Endothelial cell of umbilical vein (primary cell): ENCODE measurements at regions not wholly inside any gene's neighbourhood (a gene's known extent, or its start where the extent isn't known, plus 50 kb on each side); places are given as distances from the start of the nearest gene placed in this dataset.

Experiments
- BruUV-seq: library from RNA; stranded (reverse); fragments of 400-500 nt; replicated peaks from 2 replicates; lab custom pipeline; 2021; lab: Mats Ljungman, UMichigan
- CTCF ChIA-PET: fragments of 300-600, 350-600 bp; sonication (Branson Sonifier 250); formaldehyde crosslinking; loops from one replicate; lab custom pipeline; 2021; ENCODE audit warnings: antibody characterized with exemption, inconsistent platforms; lab: Charles Lee
- POLR2A ChIA-PET: fragments of 300-600, 350-600 bp; sonication (Branson Sonifier 250); formaldehyde crosslinking; loops from one replicate; lab custom pipeline; 2021; ENCODE audit warnings: antibody characterized with exemption, inconsistent platforms; lab: Charles Lee
- DNase-seq: peaks from one replicate; pipeline ENCODE4 v3.0.0-alpha.2; 2011; ENCODE audit warnings: low read depth, low spot score
- FAIRE-seq: peaks from 2 replicates; lab custom pipeline; 2011; peaks lifted over from hg19 to GRCh38; lab: Jason Lieb, UNC
- H2AFZ ChIP-seq: 2 replicates; pipeline ENCODE4 v1.6.0; 2012; ENCODE audit warnings: low read depth, low read length, control low read depth, inconsistent platforms
- H3K27ac ChIP-seq: 2 replicates; pipeline ENCODE4 v1.5.1; 2011; ENCODE audit warnings: low read depth, mild to moderate bottlenecking, control low read depth, low read length, moderate library complexity; ENCODE audit not compliant: insufficient read depth
- H3K27me3 ChIP-seq, 2 experiments: 2 replicates each; pipeline versions ENCODE4 v1.6.0 to v1.6.1; 2011; ENCODE audit warnings: low read length in 2 of 2, mixed read lengths in 1 of 2; ENCODE audit not compliant: control insufficient read depth in 2 of 2, insufficient read depth in 2 of 2
- H3K36me3 ChIP-seq, 2 experiments: 2 replicates in 1 of 2; 3 replicates in 1 of 2; pipeline ENCODE4 v1.5.1; 2011; ENCODE audit warnings: low read length in 2 of 2, mild to moderate bottlenecking in 1 of 2, moderate library complexity in 1 of 2; ENCODE audit not compliant: control insufficient read depth in 2 of 2, insufficient read depth in 2 of 2; ENCODE audit errors: extremely low read depth in 1 of 2
- H3K4me1 ChIP-seq: 3 replicates; pipeline ENCODE4 v1.5.1; 2011; ENCODE audit warnings: mild to moderate bottlenecking, low read length; ENCODE audit not compliant: control insufficient read depth, insufficient read depth; ENCODE audit errors: extremely low read depth
- H3K4me2 ChIP-seq: 2 replicates; pipeline ENCODE4 v1.6.1; 2011; ENCODE audit warnings: low read length, control low read depth, mixed read lengths; ENCODE audit not compliant: insufficient read depth
- H3K4me3 ChIP-seq, 3 experiments: fragments of 200-600 bp in 1 of 3; sonication (generic), shearing (Covaris generic) in 1 of 3; replicated peaks in 1 of 3; 2 replicates each; pipeline ENCODE4 v1.5.1; 2011 to 2016; ENCODE audit warnings: control low read depth in 3 of 3, low read length in 3 of 3, mild to moderate bottlenecking in 2 of 3, inconsistent platforms in 1 of 3, low read depth in 1 of 3, moderate library complexity in 1 of 3; ENCODE audit not compliant: insufficient read depth in 1 of 3
- H3K79me2 ChIP-seq: 2 replicates; pipeline ENCODE4 v1.6.0; 2012; ENCODE audit warnings: low read length, inconsistent platforms; ENCODE audit not compliant: control insufficient read depth, insufficient read depth
- H3K9ac ChIP-seq: replicated peaks from 2 replicates; pipeline ENCODE3; 2011; ENCODE audit warnings: low read length, control low read depth; ENCODE audit not compliant: insufficient read depth; ENCODE audit errors: extremely low read depth
- H3K9me1 ChIP-seq: replicated peaks from 3 replicates; pipeline ENCODE4 v1.6.0; 2011; ENCODE audit warnings: mild to moderate bottlenecking, low read length; ENCODE audit not compliant: control insufficient read depth, insufficient read depth; ENCODE audit errors: extremely low read depth
- H3K9me3 ChIP-seq: replicated peaks from 2 replicates; pipeline ENCODE4 v1.5.1; 2012; ENCODE audit warnings: low read length, inconsistent platforms; ENCODE audit not compliant: control insufficient read depth, insufficient read depth
- H4K20me1 ChIP-seq: replicated peaks from 2 replicates; pipeline ENCODE3; 2011; ENCODE audit warnings: mild to moderate bottlenecking, low read length; ENCODE audit not compliant: control insufficient read depth, insufficient read depth; ENCODE audit errors: extremely low read depth
- EZH2 ChIP-seq: IDR thresholded peaks from 2 replicates; pipeline ENCODE4 v1.6.1; 2012; ENCODE audit warnings: borderline replicate concordance, low read depth, mild to moderate bottlenecking, moderate library complexity, low read length, inconsistent platforms; ENCODE audit not compliant: severe bottlenecking
- FOS ChIP-seq: IDR thresholded peaks from 2 replicates; pipeline ENCODE4 v1.6.1; 2011; ENCODE audit warnings: mild to moderate bottlenecking, low read length, moderate library complexity, borderline replicate concordance; ENCODE audit not compliant: insufficient read depth
- GATA2 ChIP-seq: IDR thresholded peaks from 2 replicates; pipeline ENCODE4 v1.7.0; 2011; ENCODE audit warnings: low read depth, mild to moderate bottlenecking, moderate library complexity, mixed read lengths, low read length; ENCODE audit not compliant: insufficient read length, insufficient read depth
- JUN ChIP-seq: IDR thresholded peaks from 2 replicates; pipeline ENCODE4 v1.6.1; 2011; ENCODE audit warnings: borderline replicate concordance, low read depth; ENCODE audit not compliant: insufficient read length, insufficient read depth
- MAX ChIP-seq: IDR thresholded peaks from 2 replicates; pipeline ENCODE4 v1.6.1; 2011; ENCODE audit not compliant: insufficient read depth, insufficient read length
- MYC ChIP-seq: IDR thresholded peaks from one replicate; pipeline ENCODE4 v1.6.1; 2011; ENCODE audit warnings: mild to moderate bottlenecking, low read depth, low read length
- POLR2A ChIP-seq: IDR thresholded peaks from 2 replicates; pipeline ENCODE4 v1.6.1; 2012; ENCODE audit warnings: low read depth, mild to moderate bottlenecking, control low read depth, low read length
- POLR2AphosphoS5 ChIP-seq: IDR thresholded peaks from 2 replicates; pipeline ENCODE4 v1.6.1; 2012; ENCODE audit warnings: low read depth, mild to moderate bottlenecking, control low read depth, low read length, moderate library complexity; ENCODE audit not compliant: insufficient read depth
- dilution Hi-C: fragments of 300-500 bp; cut with MboI; formaldehyde crosslinking; loops from one replicate; pipeline ENCODE4 v1.15.0; 2019; ENCODE audit warnings: low sequenced_read_pairs; ENCODE audit not compliant: extremely low pct_ligation_motif_present
- intact Hi-C: fragments of 100-400 bp; cut with micrococcal nuclease; formaldehyde crosslinking; loops from one replicate; pipeline ENCODE4 v1.10.0; 2022
- TF ChIP-seq, protein P1 (sequence below), 2 donors: IDR thresholded peaks; 1 replicate in 1 of 2; 2 replicates in 1 of 2; pipeline ENCODE4 v1.5.1; 2011; ENCODE audit warnings: low read length in 2 of 2, mild to moderate bottlenecking in 2 of 2, moderate library complexity in 2 of 2, control low read depth in 1 of 2, inconsistent platforms in 1 of 2, low read depth in 1 of 2; ENCODE audit not compliant: insufficient read depth in 1 of 2; ENCODE audit errors: extremely low read depth in 1 of 2

GRCh38 chr17:69702078-69702477 is 287.6 kb downstream of the MAP2K6 start:
- no peak for FAIRE-seq
- BruUV-seq = no TSS peak
- CTCF ChIA-PET = interaction anchor here (0.6 kb wide), 1 partner anchor 15 kb away, joined by 3 read pairs; no protein-coding TSS in a partner anchor

More at GRCh38 chr17:69702078-69702477, 287.6 kb downstream of the MAP2K6 start:
- Histone ChIP-seq H4K20me1 (no peaks in the 10 kb centered on the region), H3K79me2 (no peaks in the 10 kb centered on the region), H3K9ac (no peak overlapping the region), H3K4me3 (no peak overlapping the region), H3K27ac (no peak overlapping the region), H3K4me1 (no peaks in the 10 kb centered on the region), H3K4me2 (no peak overlapping the region), H3K9me1 (no peaks in the 10 kb centered on the region), H2AFZ (no peak overlapping the region), H3K27me3 (no peaks in the 10 kb centered on the region), H3K9me3 (no peaks in the 10 kb centered on the region), H3K36me3 (no peaks in the 10 kb centered on the region)
- TF ChIP-seq FOS = no peak
- no peak for TF ChIP-seq POLR2AphosphoS5
- no peak for TF ChIP-seq MAX
- TF ChIP-seq MYC = no peak
- no peak for TF ChIP-seq GATA2
- no peak for TF ChIP-seq POLR2A
- no peak for TF ChIP-seq JUN
- TF ChIP-seq, protein P1, sequence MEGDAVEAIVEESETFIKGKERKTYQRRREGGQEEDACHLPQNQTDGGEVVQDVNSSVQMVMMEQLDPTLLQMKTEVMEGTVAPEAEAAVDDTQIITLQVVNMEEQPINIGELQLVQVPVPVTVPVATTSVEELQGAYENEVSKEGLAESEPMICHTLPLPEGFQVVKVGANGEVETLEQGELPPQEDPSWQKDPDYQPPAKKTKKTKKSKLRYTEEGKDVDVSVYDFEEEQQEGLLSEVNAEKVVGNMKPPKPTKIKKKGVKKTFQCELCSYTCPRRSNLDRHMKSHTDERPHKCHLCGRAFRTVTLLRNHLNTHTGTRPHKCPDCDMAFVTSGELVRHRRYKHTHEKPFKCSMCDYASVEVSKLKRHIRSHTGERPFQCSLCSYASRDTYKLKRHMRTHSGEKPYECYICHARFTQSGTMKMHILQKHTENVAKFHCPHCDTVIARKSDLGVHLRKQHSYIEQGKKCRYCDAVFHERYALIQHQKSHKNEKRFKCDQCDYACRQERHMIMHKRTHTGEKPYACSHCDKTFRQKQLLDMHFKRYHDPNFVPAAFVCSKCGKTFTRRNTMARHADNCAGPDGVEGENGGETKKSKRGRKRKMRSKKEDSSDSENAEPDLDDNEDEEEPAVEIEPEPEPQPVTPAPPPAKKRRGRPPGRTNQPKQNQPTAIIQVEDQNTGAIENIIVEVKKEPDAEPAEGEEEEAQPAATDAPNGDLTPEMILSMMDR (IDR thresholded peaks at IDR 0.05; ENCODE audit: extremely low read depth in 1 of 2, insufficient read depth in 1 of 2, low read depth in 1 of 2, low read length in 2 of 2) = no peak
- TF ChIP-seq EZH2 = no peak
- intact Hi-C loops = no loop called here
- DNase-seq = no peak
- POLR2A ChIA-PET = no interaction called here
- dilution Hi-C loops = no loop called here
